BLaER1 (cell line): ENCODE measurements at regions not wholly inside any gene's neighbourhood (a gene's known extent, or its start where the extent isn't known, plus 50 kb on each side); places are given as distances from the start of the nearest gene placed in this dataset.
"Not testable (repeated sequence)": the region's sequence is repeated elsewhere in the genome, so short reads cannot be mapped to it uniquely, and the experiment has no call there.

Experiments used
- H3K27ac ChIP-seq: shearing (Covaris generic); formaldehyde crosslinking; 2 replicates; pipeline ENCODE4 v1.8.1; 2022
- H3K27me3 ChIP-seq: shearing (Covaris generic); formaldehyde crosslinking; 2 replicates; pipeline ENCODE4 v1.8.1; 2022
- H3K36me3 ChIP-seq: shearing (Covaris generic); formaldehyde crosslinking; 2 replicates; pipeline ENCODE4 v1.8.1; 2022
- H3K4me1 ChIP-seq: shearing (Covaris generic); formaldehyde crosslinking; 2 replicates; pipeline ENCODE4 v1.8.1; 2022
- H3K4me2 ChIP-seq: shearing (Covaris generic); formaldehyde crosslinking; 2 replicates; pipeline ENCODE4 v1.8.1; 2022
- H3K4me3 ChIP-seq: shearing (Covaris generic); formaldehyde crosslinking; 2 replicates; pipeline ENCODE4 v1.8.1; 2022
- H3K9ac ChIP-seq: shearing (Covaris generic); formaldehyde crosslinking; 2 replicates; pipeline ENCODE4 v1.8.1; 2022
- H3K9me3 ChIP-seq: shearing (Covaris generic); formaldehyde crosslinking; 2 replicates; pipeline ENCODE4 v1.8.1; 2022
- H4K20me1 ChIP-seq: shearing (Covaris generic); formaldehyde crosslinking; 2 replicates; pipeline ENCODE4 v1.8.1; 2022
- Cebpa-rat ChIP-seq: shearing (Covaris generic); IDR thresholded peaks from 2 replicates; pipeline ENCODE4 v1.8.1; 2022

GRCh38 chr6:85077098-85077497 is 312.7 kb upstream of the TBX18 start:
- H3K4me3 ChIP-seq = no peak overlapping the region
- H4K20me1 ChIP-seq = no peaks in the 10 kb centered on the region
- no peak overlapping the region for H3K9ac ChIP-seq
- no peaks in the 10 kb centered on the region for H3K27me3 ChIP-seq
- H3K36me3 ChIP-seq = no peaks in the 10 kb centered on the region
- no peak for TF ChIP-seq Cebpa-rat
- no peaks in the 10 kb centered on the region for H3K9me3 ChIP-seq
- H3K4me2 ChIP-seq = no peak overlapping the region
- H3K4me1 ChIP-seq = no peaks in the 10 kb centered on the region
- H3K27ac ChIP-seq = no peak overlapping the region

- not testable (repeated sequence) for H4K20me1 ChIP-seq, H3K4me3 ChIP-seq, H3K4me1 ChIP-seq, H3K4me2 ChIP-seq, H3K9ac ChIP-seq, H3K9me3 ChIP-seq, H3K27ac ChIP-seq, H3K27me3 ChIP-seq, H3K36me3 ChIP-seq
These were observed 307.4 kb upstream of the TBX18 start for GRCh38 chr6:85071845-85072244.

GRCh38 chr6:85069577-85069976 is 305.2 kb upstream of the TBX18 start:
- no peaks in the 10 kb centered on the region for H3K9me3 ChIP-seq
- H3K4me2 ChIP-seq = no peak overlapping the region
- no peaks in the 10 kb centered on the region for H3K36me3 ChIP-seq
- TF ChIP-seq Cebpa-rat = no peak
- H3K27me3 ChIP-seq = no peaks in the 10 kb centered on the region
- no peak overlapping the region for H3K9ac ChIP-seq
- H3K27ac ChIP-seq = no peak overlapping the region
- H4K20me1 ChIP-seq = no peaks in the 10 kb centered on the region
- no peak overlapping the region for H3K4me3 ChIP-seq
- no peaks in the 10 kb centered on the region for H3K4me1 ChIP-seq

GRCh38 chr6:85068221-85068620 is 303.8 kb upstream of the TBX18 start:
- Histone ChIP-seq H3K9ac (no peak overlapping the region), H3K4me1 (no peaks in the 10 kb centered on the region), H3K27me3 (no peaks in the 10 kb centered on the region), H3K36me3 (no peaks in the 10 kb centered on the region), H4K20me1 (no peaks in the 10 kb centered on the region), H3K27ac (no peak overlapping the region), H3K9me3 (no peaks in the 10 kb centered on the region), H3K4me2 (no peak overlapping the region), H3K4me3 (no peak overlapping the region)
- TF ChIP-seq Cebpa-rat = no peak

- Histone ChIP-seq H3K27ac (no peak overlapping the region), H3K27me3 (no peaks in the 10 kb centered on the region), H4K20me1 (no peaks in the 10 kb centered on the region), H3K4me3 (no peak overlapping the region), H3K36me3 (no peaks in the 10 kb centered on the region), H3K4me2 (no peak overlapping the region), H3K9ac (no peak overlapping the region), H3K4me1 (no peaks in the 10 kb centered on the region), H3K9me3 (no peaks in the 10 kb centered on the region)
- no peak for TF ChIP-seq Cebpa-rat
These were observed 301.9 kb upstream of the TBX18 start for GRCh38 chr6:85066266-85066665.

GRCh38 chr6:85065831-85066230 is 301.4 kb upstream of the TBX18 start:
- Histone ChIP-seq H3K4me2 (no peak overlapping the region), H3K36me3 (no peaks in the 10 kb centered on the region), H3K9ac (no peak overlapping the region), H3K27ac (no peak overlapping the region), H4K20me1 (no peaks in the 10 kb centered on the region), H3K4me1 (no peaks in the 10 kb centered on the region), H3K4me3 (no peak overlapping the region), H3K9me3 (no peaks in the 10 kb centered on the region), H3K27me3 (no peaks in the 10 kb centered on the region)
- no peak for TF ChIP-seq Cebpa-rat

- Histone ChIP-seq H3K36me3 (no peaks in the 10 kb centered on the region), H3K9ac (no peak overlapping the region), H3K27ac (no peak overlapping the region), H3K27me3 (no peaks in the 10 kb centered on the region), H3K4me1 (no peaks in the 10 kb centered on the region), H4K20me1 (no peaks in the 10 kb centered on the region), H3K4me2 (no peak overlapping the region), H3K9me3 (no peaks in the 10 kb centered on the region), H3K4me3 (no peak overlapping the region)
- TF ChIP-seq Cebpa-rat = no peak
These were observed 299.2 kb upstream of the TBX18 start for GRCh38 chr6:85063611-85064010.

- H3K4me1 ChIP-seq = no peaks in the 10 kb centered on the region
- no peaks in the 10 kb centered on the region for H3K36me3 ChIP-seq
- H3K9me3 ChIP-seq = no peaks in the 10 kb centered on the region
- no peaks in the 10 kb centered on the region for H3K27me3 ChIP-seq
- H3K4me2 ChIP-seq = no peak overlapping the region
- H3K4me3 ChIP-seq = no peak overlapping the region
- TF ChIP-seq Cebpa-rat = no peak
- no peaks in the 10 kb centered on the region for H4K20me1 ChIP-seq
- H3K27ac ChIP-seq = no peak overlapping the region
- H3K9ac ChIP-seq = no peak overlapping the region
These were observed 298.5 kb upstream of the TBX18 start for GRCh38 chr6:85062884-85063283.

GRCh38 chr6:85058806-85059205 is 294.4 kb upstream of the TBX18 start:
- Histone ChIP-seq H3K4me1 (no peaks in the 10 kb centered on the region), H3K36me3 (no peaks in the 10 kb centered on the region), H3K9me3 (no peaks in the 10 kb centered on the region), H3K4me2 (no peak overlapping the region), H3K4me3 (no peak overlapping the region), H3K27ac (no peak overlapping the region), H4K20me1 (no peaks in the 10 kb centered on the region), H3K27me3 (no peaks in the 10 kb centered on the region), H3K9ac (no peak overlapping the region)
- no peak for TF ChIP-seq Cebpa-rat

- no peaks in the 10 kb centered on the region for H3K27me3 ChIP-seq
- H3K27ac ChIP-seq = no peak overlapping the region
- TF ChIP-seq Cebpa-rat = no peak
- H3K4me2 ChIP-seq = no peak overlapping the region
- no peak overlapping the region for H3K4me3 ChIP-seq
- no peaks in the 10 kb centered on the region for H3K36me3 ChIP-seq
- H3K9ac ChIP-seq = no peak overlapping the region
- no peaks in the 10 kb centered on the region for H3K4me1 ChIP-seq
- no peaks in the 10 kb centered on the region for H3K9me3 ChIP-seq
- no peaks in the 10 kb centered on the region for H4K20me1 ChIP-seq
These were observed 285.8 kb upstream of the TBX18 start for GRCh38 chr6:85050149-85050548.

GRCh38 chr6:85049282-85049681 is 284.9 kb upstream of the TBX18 start:
- Histone ChIP-seq H4K20me1 (no peaks in the 10 kb centered on the region), H3K4me3 (no peak overlapping the region), H3K27ac (no peak overlapping the region), H3K9me3 (no peaks in the 10 kb centered on the region), H3K4me1 (no peaks in the 10 kb centered on the region), H3K27me3 (no peaks in the 10 kb centered on the region), H3K9ac (no peak overlapping the region), H3K36me3 (no peaks in the 10 kb centered on the region), H3K4me2 (no peak overlapping the region)
- no peak for TF ChIP-seq Cebpa-rat
